A673 (cell line): ENCODE measurements at regions not wholly inside any gene's neighbourhood (a gene's known extent, or its start where the extent isn't known, plus 50 kb on each side); places are given as distances from the start of the nearest gene placed in this dataset.

ENCODE experiments used
- EZH2 ChIP-seq: fragments of 200-600 bp; sonication (generic); IDR thresholded peaks from 2 replicates; pipeline ENCODE4 v1.6.1; 2017; ENCODE audit warnings: borderline replicate concordance, low read depth, mild to moderate bottlenecking, mixed read lengths, antibody characterized with exemption, low read length; ENCODE audit not compliant: poor library complexity, severe bottlenecking
- TF ChIP-seq, protein P1 (sequence below): fragments of 300-800, 200-600 bp; sonication (generic); conservative IDR thresholded peaks from 2 replicates; pipeline ENCODE4 v1.5.1; 2017; ENCODE audit warnings: low read depth, mild to moderate bottlenecking, antibody characterized with exemption, low read length, moderate library complexity, mixed read lengths

DNA sequence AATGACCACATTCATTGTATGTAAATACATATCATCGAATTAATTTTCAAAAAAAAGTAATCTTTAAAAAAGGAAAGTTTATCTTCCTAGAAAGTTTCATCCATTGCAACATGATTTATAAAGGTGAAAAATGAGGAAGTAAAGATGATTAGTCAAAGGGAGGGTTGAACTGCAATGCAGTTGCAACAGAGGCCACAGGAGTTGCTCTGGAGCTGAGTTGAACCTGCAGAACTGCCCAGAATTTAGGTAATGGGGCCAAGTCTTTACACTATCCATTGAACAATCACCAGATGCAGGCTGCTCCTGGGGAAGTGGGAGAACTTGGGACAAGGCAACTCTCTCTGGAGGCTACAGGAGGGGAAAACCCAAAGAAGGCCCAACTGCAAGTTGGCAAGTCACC, 390.7 kb downstream of the METTL4 start:
- TF ChIP-seq, protein P1, sequence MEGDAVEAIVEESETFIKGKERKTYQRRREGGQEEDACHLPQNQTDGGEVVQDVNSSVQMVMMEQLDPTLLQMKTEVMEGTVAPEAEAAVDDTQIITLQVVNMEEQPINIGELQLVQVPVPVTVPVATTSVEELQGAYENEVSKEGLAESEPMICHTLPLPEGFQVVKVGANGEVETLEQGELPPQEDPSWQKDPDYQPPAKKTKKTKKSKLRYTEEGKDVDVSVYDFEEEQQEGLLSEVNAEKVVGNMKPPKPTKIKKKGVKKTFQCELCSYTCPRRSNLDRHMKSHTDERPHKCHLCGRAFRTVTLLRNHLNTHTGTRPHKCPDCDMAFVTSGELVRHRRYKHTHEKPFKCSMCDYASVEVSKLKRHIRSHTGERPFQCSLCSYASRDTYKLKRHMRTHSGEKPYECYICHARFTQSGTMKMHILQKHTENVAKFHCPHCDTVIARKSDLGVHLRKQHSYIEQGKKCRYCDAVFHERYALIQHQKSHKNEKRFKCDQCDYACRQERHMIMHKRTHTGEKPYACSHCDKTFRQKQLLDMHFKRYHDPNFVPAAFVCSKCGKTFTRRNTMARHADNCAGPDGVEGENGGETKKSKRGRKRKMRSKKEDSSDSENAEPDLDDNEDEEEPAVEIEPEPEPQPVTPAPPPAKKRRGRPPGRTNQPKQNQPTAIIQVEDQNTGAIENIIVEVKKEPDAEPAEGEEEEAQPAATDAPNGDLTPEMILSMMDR, result no peak
- no peak for TF ChIP-seq EZH2
